H1 (cell line): ENCODE measurements at regions not wholly inside any gene's neighbourhood (a gene's known extent, or its start where the extent isn't known, plus 50 kb on each side); places are given as distances from the start of the nearest gene placed in this dataset.

Experiments
- CTCF ChIA-PET: fragments of 300-600 bp; sonication (Branson Sonifier 250); formaldehyde crosslinking; loops from one replicate; lab custom pipeline; 2021; ENCODE audit not compliant: partially characterized antibody; lab: Charles Lee
- POLR2A ChIA-PET: fragments of 300-600 bp; sonication (Branson Sonifier 250); formaldehyde crosslinking; loops from one replicate; lab custom pipeline; 2021; ENCODE audit warnings: inconsistent platforms; ENCODE audit not compliant: partially characterized antibody; lab: Charles Lee
- DNase-seq, 2 experiments: peaks; one replicate each; pipeline versions ENCODE4 v3.0.0 to v3.0.0-alpha.2; 2010 to 2022; ENCODE audit warnings: low spot score in 2 of 2, low read depth in 1 of 2, mixed read lengths in 1 of 2
- FAIRE-seq: peaks from 2 replicates; lab custom pipeline; 2011; peaks lifted over from hg19 to GRCh38; lab: Jason Lieb, UNC
- H2AFZ ChIP-seq: 2 replicates; pipeline ENCODE4 v1.8.1; 2012; ENCODE audit warnings: low read length, inconsistent platforms
- H2AK5ac ChIP-seq: 2 replicates; pipeline ENCODE4 v1.6.1; 2013; ENCODE audit warnings: low read depth, low read length
- H2BK120ac ChIP-seq: replicated peaks from 2 replicates; pipeline ENCODE3; 2013; ENCODE audit warnings: low read depth, low read length, inconsistent platforms
- H2BK12ac ChIP-seq: 2 replicates; pipeline ENCODE4 v1.6.1; 2013; ENCODE audit warnings: low read depth, low read length
- H2BK15ac ChIP-seq: 2 replicates; pipeline ENCODE4 v1.6.1; 2013; ENCODE audit warnings: low read length
- H2BK20ac ChIP-seq: 2 replicates; pipeline ENCODE4 v1.6.1; 2013; ENCODE audit warnings: low read length
- H2BK5ac ChIP-seq: 2 replicates; pipeline ENCODE4 v1.6.1; 2013; ENCODE audit warnings: low read depth, low read length
- H3K14ac ChIP-seq: 2 replicates; pipeline ENCODE4 v1.6.1; 2013; ENCODE audit warnings: inconsistent platforms; ENCODE audit not compliant: insufficient read length
- H3K18ac ChIP-seq: 2 replicates; pipeline ENCODE4 v1.6.1; 2013; ENCODE audit warnings: low read length; ENCODE audit errors: extremely low read depth
- H3K23ac ChIP-seq: 2 replicates; pipeline ENCODE4 v1.6.1; 2013; ENCODE audit warnings: inconsistent platforms; ENCODE audit not compliant: insufficient read length
- H3K23me2 ChIP-seq: 2 replicates; pipeline ENCODE4 v1.6.1; 2013; ENCODE audit warnings: low read depth, low read length
- H3K27ac ChIP-seq: 2 replicates; pipeline ENCODE4 v1.6.1; 2011; ENCODE audit warnings: low read depth, low read length, inconsistent platforms
- H3K27me3 ChIP-seq, 4 experiments: replicated peaks in 1 of 4; 1 replicate in 1 of 4; 2 replicates in 3 of 4; pipeline versions ENCODE4 v1.6.1 to v1.8.1; 2011 to 2013; ENCODE audit warnings: low read length in 3 of 4, mild to moderate bottlenecking in 3 of 4, inconsistent platforms in 2 of 4, mixed read lengths in 2 of 4, moderate library complexity in 1 of 4; ENCODE audit not compliant: control insufficient read depth in 3 of 4, insufficient read depth in 3 of 4; ENCODE audit errors: extremely low read depth in 1 of 4
- H3K36me3 ChIP-seq, 4 experiments: 2 replicates each; pipeline versions ENCODE4 v1.6.1 to v1.8.1; 2011 to 2013; ENCODE audit warnings: mild to moderate bottlenecking in 4 of 4, low read length in 3 of 4, moderate library complexity in 2 of 4, control low read depth in 1 of 4, inconsistent platforms in 1 of 4; ENCODE audit not compliant: insufficient read depth in 4 of 4, control insufficient read depth in 2 of 4
- H3K4ac ChIP-seq: replicated peaks from 2 replicates; pipeline ENCODE3; 2013; ENCODE audit warnings: low read length, low read depth, mixed read lengths, inconsistent platforms; ENCODE audit not compliant: insufficient read length
- H3K4me1 ChIP-seq, 4 experiments: replicated peaks in 1 of 4; 1 replicate in 1 of 4; 2 replicates in 3 of 4; pipeline versions ENCODE4 v1.6.1 to v1.8.1; 2011 to 2013; ENCODE audit warnings: low read length in 3 of 4, inconsistent platforms in 2 of 4, mixed read lengths in 1 of 4; ENCODE audit not compliant: insufficient read depth in 4 of 4, control insufficient read depth in 3 of 4
- H3K4me2 ChIP-seq, 2 experiments: 2 replicates each; pipeline versions ENCODE4 v1.6.1 to v1.8.1; 2011 to 2013; ENCODE audit warnings: low read depth in 2 of 2, low read length in 2 of 2, control low read depth in 1 of 2, inconsistent platforms in 1 of 2, mild to moderate bottlenecking in 1 of 2; ENCODE audit not compliant: insufficient read depth in 1 of 2
- H3K4me3 ChIP-seq, 4 experiments: fragments of 200-600, 300-600 bp in 1 of 4; sonication (generic), shearing (Covaris generic), sonication (Bioruptor Twin) in 1 of 4; 2 replicates each; pipeline versions ENCODE4 v1.5.1 to v1.8.1; 2011 to 2016; ENCODE audit warnings: low read length in 4 of 4, low read depth in 3 of 4, control low read depth in 2 of 4, inconsistent platforms in 2 of 4, mild to moderate bottlenecking in 2 of 4, mixed read lengths in 1 of 4, moderate library complexity in 1 of 4; ENCODE audit not compliant: insufficient read depth in 2 of 4; ENCODE audit errors: extremely low read depth in 1 of 4
- H3K56ac ChIP-seq: replicated peaks from 2 replicates; pipeline ENCODE3; 2013; ENCODE audit warnings: low read depth, mild to moderate bottlenecking, mixed read lengths, low read length, inconsistent platforms; ENCODE audit not compliant: insufficient read length
- H3K79me1 ChIP-seq: 2 replicates; pipeline ENCODE4 v1.6.1; 2013; ENCODE audit warnings: low read depth, low read length, control low read depth
- H3K79me2 ChIP-seq, 2 experiments: 2 replicates each; pipeline versions ENCODE4 v1.6.1 to v1.8.1; 2012 to 2013; ENCODE audit warnings: low read length in 2 of 2, mild to moderate bottlenecking in 2 of 2, inconsistent platforms in 1 of 2; ENCODE audit not compliant: insufficient read depth in 2 of 2, control insufficient read depth in 1 of 2
- H3K9ac ChIP-seq, 4 experiments: replicated peaks in 1 of 4; 1 replicate in 1 of 4; 2 replicates in 3 of 4; pipeline versions ENCODE4 v1.6.1 to v1.8.1; 2011 to 2013; ENCODE audit warnings: low read depth in 3 of 4, low read length in 3 of 4, control low read depth in 2 of 4, mild to moderate bottlenecking in 2 of 4, moderate library complexity in 2 of 4, inconsistent platforms in 1 of 4; ENCODE audit errors: extremely low read depth in 1 of 4
- H3K9me3 ChIP-seq, 2 experiments: 2 replicates each; pipeline versions ENCODE4 v1.6.1 to v1.8.1; 2012 to 2013; ENCODE audit warnings: mild to moderate bottlenecking in 2 of 2, moderate library complexity in 2 of 2, control low read depth in 1 of 2, inconsistent platforms in 1 of 2, low read depth in 1 of 2, low read length in 1 of 2, mixed read lengths in 1 of 2; ENCODE audit not compliant: insufficient read depth in 2 of 2
- H4K20me1 ChIP-seq, 2 experiments: replicated peaks in 1 of 2; 2 replicates each; pipeline versions ENCODE3 to v1.8.1; 2011 to 2013; ENCODE audit warnings: inconsistent platforms in 2 of 2, low read length in 2 of 2, mild to moderate bottlenecking in 1 of 2; ENCODE audit not compliant: insufficient read depth in 2 of 2, control insufficient read depth in 1 of 2
- H4K5ac ChIP-seq: 2 replicates; pipeline ENCODE4 v1.6.1; 2013; ENCODE audit warnings: low read length, low read depth, mixed read lengths, inconsistent platforms; ENCODE audit not compliant: insufficient read length
- H4K8ac ChIP-seq: 2 replicates; pipeline ENCODE4 v1.8.0; 2013; ENCODE audit warnings: mild to moderate bottlenecking, moderate library complexity, low read length, inconsistent platforms; ENCODE audit not compliant: insufficient read depth; ENCODE audit errors: extremely low read depth
- H4K91ac ChIP-seq: replicated peaks from 2 replicates; pipeline ENCODE3; 2013; ENCODE audit warnings: low read length, mixed read lengths, inconsistent platforms; ENCODE audit not compliant: insufficient read length
- BACH1 ChIP-seq: IDR thresholded peaks from 2 replicates; pipeline ENCODE4 v1.6.1; 2012; ENCODE audit warnings: low read length, improper control_type of control experiment
- BRCA1 ChIP-seq: IDR thresholded peaks from 2 replicates; pipeline ENCODE4 v1.6.1; 2012; ENCODE audit warnings: low read depth, low read length, improper control_type of control experiment
- EZH2 ChIP-seq: fragments of 200-600 bp; sonication (generic); IDR thresholded peaks from 2 replicates; pipeline ENCODE4 v1.7.1; 2012; ENCODE audit warnings: low read depth, mild to moderate bottlenecking, moderate library complexity, low read length, inconsistent platforms; ENCODE audit not compliant: severe bottlenecking
- KDM1A ChIP-seq: fragments of 200-600, 300-600 bp; sonication (generic); IDR thresholded peaks from 2 replicates; pipeline ENCODE4 v1.7.1; 2016; ENCODE audit warnings: mild to moderate bottlenecking, low read length, borderline replicate concordance
- MAFK ChIP-seq: IDR thresholded peaks from 2 replicates; pipeline ENCODE4 v1.6.1; 2012; ENCODE audit warnings: low read depth, mild to moderate bottlenecking, improper control_type of control experiment, low read length
- POLR2AphosphoS5 ChIP-seq: IDR thresholded peaks from 2 replicates; pipeline ENCODE4 v1.6.1; 2011; ENCODE audit warnings: low read depth, low read length
- POU5F1 ChIP-seq: IDR thresholded peaks from 2 replicates; pipeline ENCODE4 v1.6.1; 2011; ENCODE audit warnings: low read depth, mild to moderate bottlenecking, low read length, moderate library complexity
- RAD21 ChIP-seq, 2 experiments: IDR thresholded peaks in 1 of 2; conservative IDR thresholded peaks in 1 of 2; 2 replicates each; pipeline ENCODE4 v1.6.1; 2011; ENCODE audit warnings: low read depth in 2 of 2, low read length in 2 of 2, improper control_type of control experiment in 1 of 2, inconsistent platforms in 1 of 2, mild to moderate bottlenecking in 1 of 2, moderate library complexity in 1 of 2
- SP2 ChIP-seq: IDR thresholded peaks from 2 replicates; pipeline ENCODE4 v1.6.1; 2012; ENCODE audit warnings: mild to moderate bottlenecking, low read length, inconsistent platforms
- SP4 ChIP-seq: IDR thresholded peaks from 2 replicates; pipeline ENCODE4 v1.6.1; 2012; ENCODE audit warnings: low read length, inconsistent platforms
- SRF ChIP-seq: IDR thresholded peaks from 2 replicates; pipeline ENCODE4 v1.6.1; 2011; ENCODE audit warnings: mild to moderate bottlenecking, low read depth, low read length, moderate library complexity
- SUZ12 ChIP-seq: fragments of 200-600 bp; sonication (generic); IDR thresholded peaks from 2 replicates; pipeline ENCODE4 v1.6.1; 2012; ENCODE audit warnings: mild to moderate bottlenecking, inconsistent platforms, low read length, moderate library complexity, mixed read lengths
- WGBS, 2 experiments: shearing (Covaris generic) in 1 of 2; methylation state at CpG; one replicate each; pipeline versions ENCODE4 v1.1.6 to v1.1.7; 2013 to 2015; ENCODE audit warnings: low lambda C conversion rate in 2 of 2, mixed read lengths in 2 of 2, inconsistent platforms in 1 of 2, low coverage in 1 of 2, missing lambda C conversion rate in 1 of 2; ENCODE audit not compliant: insufficient replicate concordance in 2 of 2, insufficient coverage in 1 of 2, insufficient read length in 1 of 2; ENCODE audit errors: extremely low coverage in 1 of 2, missing lambda C conversion rate in 1 of 2; 5-methylcytosine and 5-hydroxymethylcytosine counted together

DNA sequence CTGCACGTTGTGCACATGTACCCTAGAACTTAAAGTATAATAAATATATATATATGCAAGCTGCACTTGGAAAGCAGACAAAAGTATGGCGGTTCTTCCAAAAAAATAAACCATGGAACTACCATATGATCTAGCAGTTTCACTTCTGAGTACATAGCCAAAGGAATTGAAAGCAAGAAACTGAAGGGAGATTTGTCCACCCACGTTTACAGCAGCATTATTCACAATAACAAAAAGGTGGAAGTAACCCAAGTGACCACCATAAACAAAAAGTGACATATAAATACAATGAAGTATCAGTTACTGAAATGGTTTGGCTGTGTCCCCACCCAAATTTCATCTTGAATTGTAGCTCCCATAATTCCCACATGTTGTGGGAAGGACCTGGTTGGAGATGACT is 525.3 kb upstream of the CELF2 start:
- H2BK15ac ChIP-seq, result no peak overlapping the region
- H2AK5ac ChIP-seq, result no peak overlapping the region
- H4K20me1 ChIP-seq, result no peaks in the 10 kb centered on the region
- no peak overlapping the region for H2BK120ac ChIP-seq
- no peaks in the 10 kb centered on the region for H3K23me2 ChIP-seq
- H4K8ac ChIP-seq, result no peak overlapping the region
- H4K5ac ChIP-seq, result no peak overlapping the region
- no peaks in the 10 kb centered on the region for H3K9me3 ChIP-seq
- H4K91ac ChIP-seq, result no peak overlapping the region
- H3K79me1 ChIP-seq, result no peaks in the 10 kb centered on the region
- ChIA-PET POLR2A (no interaction called here), CTCF (no interaction called here)
- no peak overlapping the region for H3K9ac ChIP-seq
- H2BK20ac ChIP-seq, result no peak overlapping the region
- no peak overlapping the region for H3K4me3 ChIP-seq
- H2AFZ ChIP-seq, result no peak overlapping the region
- peaks cover 0 to 1% (median 0%) of the 10 kb centered on the region in 4 experiments; a peak in 1 of 7 replicates for H3K27me3 ChIP-seq
- no peak overlapping the region for H3K56ac ChIP-seq
- H3K36me3 ChIP-seq, result no peaks in the 10 kb centered on the region
- H2BK12ac ChIP-seq, result no peak overlapping the region
- H3K18ac ChIP-seq, result no peak overlapping the region
- 84% methylated on average over 3 of the region's 3 CpGs; no CpG with 5 or more reads in 1 of the 2 experiments for WGBS, 2 experiments
- TF ChIP-seq POU5F1 (no peak), BACH1 (no peak), RAD21 (IDR thresholded peaks at IDR 0.05 in 1 of 2, conservative IDR thresholded peaks at IDR 0.05 in 1 of 2; ENCODE audit: low read depth in 2 of 2, low read length in 2 of 2) (no peak), EZH2 (no peak), SP4 (no peak), POLR2AphosphoS5 (no peak), SUZ12 (no peak), MAFK (no peak), SRF (no peak), SP2 (no peak), BRCA1 (no peak), KDM1A (no peak)
- no peak overlapping the region for H2BK5ac ChIP-seq
- FAIRE-seq (no peak), DNase-seq (no peak)
- no peak overlapping the region for H3K4me2 ChIP-seq
- H3K23ac ChIP-seq, result no peak overlapping the region
- no peak overlapping the region for H3K27ac ChIP-seq
- H3K4ac ChIP-seq, result no peak overlapping the region
- H3K14ac ChIP-seq, result no peak overlapping the region
- no peaks in the 10 kb centered on the region for H3K4me1 ChIP-seq
- no peaks in the 10 kb centered on the region for H3K79me2 ChIP-seq
